GM19372 (cell line): ENCODE measurements at regions not wholly inside any gene's neighbourhood (a gene's known extent, or its start where the extent isn't known, plus 50 kb on each side); places are given as distances from the start of the nearest gene placed in this dataset.

Experiments used
- ATAC-seq: cut with Tn5 transposase; IDR thresholded peaks from one replicate; pipeline ENCODE4 v1.9.1; 2021; ENCODE audit warnings: mild to moderate bottlenecking, low read depth, moderate library complexity; ENCODE audit not compliant: unreplicated experiment

DNA sequence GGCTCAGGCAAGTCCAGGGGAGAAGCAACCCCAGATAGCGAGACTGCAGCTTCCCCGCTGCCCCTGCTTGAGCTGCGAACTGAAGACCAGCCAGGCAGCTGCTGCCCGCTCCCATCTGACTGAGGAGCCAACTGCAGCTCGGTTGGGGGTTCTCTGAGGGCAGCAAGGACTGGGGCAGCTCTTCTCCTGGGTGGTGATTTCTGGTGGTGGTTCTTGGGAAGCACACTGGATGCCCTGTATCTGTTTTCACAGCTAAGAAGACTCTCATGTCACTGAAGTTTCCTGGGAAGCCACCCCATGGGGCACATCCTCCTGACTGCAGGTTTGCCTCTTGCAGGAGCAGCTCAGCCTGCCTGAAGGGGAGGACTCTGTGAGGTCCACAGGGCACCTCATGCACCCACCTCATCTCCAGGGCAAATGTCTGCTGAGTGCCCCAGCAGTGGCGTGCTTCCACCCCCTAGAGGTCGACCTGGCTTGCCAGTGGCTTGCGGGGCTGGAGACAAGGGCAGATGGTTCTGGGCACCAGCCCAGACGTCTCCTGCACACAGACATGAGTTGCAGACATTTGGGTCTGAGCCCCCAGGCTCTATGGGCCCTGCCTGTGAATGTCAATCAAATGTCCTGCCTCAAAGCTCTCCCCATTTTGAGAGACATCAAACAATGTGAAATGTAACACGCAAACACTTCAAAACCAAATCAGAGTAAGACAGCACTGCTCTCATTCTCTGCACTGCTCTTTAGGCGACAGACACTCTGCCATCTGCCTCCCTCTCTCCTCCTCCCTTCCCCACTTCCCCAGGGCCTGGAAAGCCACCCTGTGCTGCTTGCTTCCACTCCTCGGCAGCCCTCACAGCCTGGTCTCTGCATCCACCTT lies 800.9 kb downstream of the BRD1 start:
- ATAC-seq = no peak

DNA sequence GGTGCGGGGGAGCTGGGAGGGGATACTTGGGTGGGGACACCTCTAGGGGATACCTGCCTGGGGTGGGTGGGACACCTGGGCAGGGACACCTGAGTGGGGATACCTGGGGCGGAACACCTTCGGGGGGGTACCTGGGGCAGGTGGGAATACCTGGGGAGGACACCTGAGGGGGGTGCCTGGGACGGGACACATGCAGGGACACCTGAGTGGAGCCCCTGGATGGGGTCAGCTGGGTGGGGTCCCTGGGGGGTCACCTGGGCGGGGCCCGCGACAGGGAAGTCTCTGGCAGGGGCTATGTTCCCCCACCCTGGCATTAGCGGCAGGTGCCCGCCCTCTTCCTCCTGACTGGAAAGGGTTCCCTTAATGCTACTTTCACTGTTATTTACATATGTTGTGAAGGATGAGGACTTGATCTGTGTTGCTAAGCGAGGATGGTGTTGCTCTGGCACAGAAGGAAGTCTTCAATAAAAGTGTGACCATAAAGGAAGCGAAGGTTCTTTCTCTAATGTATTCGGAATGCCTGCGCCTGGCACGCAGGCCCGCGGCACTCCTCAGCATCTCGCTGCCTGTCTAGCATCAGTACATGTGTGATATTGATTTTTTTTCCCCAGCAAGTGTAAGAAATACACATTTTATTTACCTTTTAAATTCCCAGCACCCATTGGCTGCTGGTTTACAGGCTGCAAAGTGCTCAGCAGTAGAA lies 801.7 kb downstream of the BRD1 start:
- ATAC-seq = no peak

DNA sequence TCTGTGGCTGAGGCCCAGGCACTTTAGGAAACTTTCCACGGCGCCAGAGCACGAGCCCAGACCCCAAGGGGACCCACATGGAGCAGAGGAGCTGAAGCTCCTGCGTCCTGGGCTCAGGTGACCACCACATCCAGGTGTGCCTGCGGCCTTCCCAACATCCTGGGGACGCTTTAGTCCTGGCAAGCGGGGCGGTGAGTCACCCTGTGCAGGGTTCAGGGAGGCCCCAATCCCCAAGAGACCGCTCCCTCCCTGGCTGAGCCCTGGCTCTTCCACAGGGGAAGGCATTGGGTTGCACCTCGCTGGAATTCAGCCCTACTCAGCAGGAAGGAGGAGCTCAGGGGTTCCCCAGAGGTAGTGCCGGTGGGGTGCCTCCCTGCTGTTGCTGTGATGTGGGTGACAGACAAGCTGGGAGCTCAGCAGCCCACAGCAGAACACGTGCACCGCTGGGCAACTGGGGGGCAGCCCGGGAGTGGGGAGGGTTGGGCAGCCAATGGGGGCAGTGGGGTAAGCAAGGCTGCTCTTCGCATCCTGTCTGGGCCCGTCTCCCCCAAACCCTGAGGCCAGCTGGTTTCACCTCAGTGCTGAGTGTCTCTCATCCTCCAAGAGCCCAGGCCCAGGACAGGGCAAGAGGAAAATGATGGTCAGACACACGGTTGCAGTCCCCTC lies 802.8 kb downstream of the BRD1 start:
- ATAC-seq = no peak

DNA sequence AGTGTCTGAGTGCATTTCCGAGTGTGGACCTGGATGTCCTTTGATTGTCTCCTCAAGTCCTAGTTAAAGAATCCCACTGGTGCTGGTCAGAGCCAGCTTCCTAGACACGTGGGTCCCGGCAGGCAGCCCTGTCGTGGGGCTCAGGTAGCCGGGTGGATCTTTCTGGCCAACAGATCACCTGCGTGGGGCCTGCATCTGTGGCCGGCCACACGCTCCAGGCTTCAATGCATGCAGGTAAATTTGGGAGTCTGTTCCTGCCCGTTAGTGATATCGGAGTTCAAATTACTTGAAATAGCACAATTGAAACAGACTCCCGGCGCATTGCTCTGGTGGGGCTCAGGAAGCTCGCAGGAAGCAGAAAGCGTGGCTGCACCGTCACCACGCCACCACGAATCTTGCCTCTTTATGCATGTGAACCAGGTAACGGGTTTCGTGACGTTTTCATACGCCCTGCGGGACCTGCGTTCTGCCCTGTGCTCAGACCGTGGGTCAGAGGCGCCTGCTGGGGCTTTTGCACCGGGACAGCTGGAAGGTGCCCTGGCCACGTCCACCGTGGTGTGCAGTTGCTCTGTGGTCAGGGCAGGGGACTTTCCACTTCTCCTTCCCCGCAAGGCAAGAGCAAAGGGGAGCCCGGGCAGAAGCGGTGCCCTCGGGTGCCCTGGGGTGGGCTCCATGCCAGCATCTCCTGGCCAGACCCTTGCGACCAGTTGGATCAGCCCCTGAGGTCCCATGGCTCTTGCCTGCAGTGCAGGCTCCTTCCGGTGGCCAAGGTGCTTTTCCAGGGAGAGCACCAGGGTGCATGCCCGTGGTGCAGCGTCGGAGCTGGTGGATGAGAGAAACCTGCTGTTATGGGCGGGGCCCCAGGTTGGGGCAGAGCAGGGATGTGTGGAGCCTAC lies 803.5 kb downstream of the BRD1 start:
- ATAC-seq = no peak

DNA sequence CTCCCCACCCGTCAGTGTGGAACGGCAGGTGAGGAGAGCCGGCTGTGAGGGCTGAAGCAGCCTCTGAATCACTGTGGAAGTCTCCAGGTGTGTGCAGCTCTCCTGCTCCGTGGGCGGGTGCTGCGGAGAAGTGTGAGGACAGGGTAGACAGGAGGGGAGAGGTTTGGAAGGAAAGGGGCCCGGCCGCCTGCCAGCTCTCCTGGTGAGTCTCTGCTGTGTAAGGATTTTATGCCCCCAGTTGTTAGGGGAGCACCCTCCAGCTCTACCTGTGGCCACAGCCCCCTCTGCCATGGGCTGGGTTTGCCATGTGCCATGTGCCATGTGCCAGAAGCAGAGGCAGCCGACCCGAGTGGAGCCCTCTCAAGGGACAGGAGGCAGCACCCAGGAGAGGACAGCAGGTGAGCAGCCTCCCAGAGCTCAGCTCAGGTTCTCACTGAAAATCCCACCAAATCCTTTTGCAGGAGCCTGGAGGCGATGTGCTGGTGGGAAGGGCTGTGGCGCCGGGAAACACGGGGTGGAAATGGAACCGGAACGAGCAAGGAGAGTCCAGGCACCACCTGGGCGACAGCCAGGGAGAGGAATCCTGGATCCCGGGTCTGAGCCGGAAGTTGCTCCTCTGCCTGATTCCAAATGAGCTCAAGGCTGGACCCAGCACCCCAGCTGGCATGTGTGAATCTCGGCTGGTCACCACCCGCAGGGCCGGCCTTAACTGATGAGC lies 804.4 kb downstream of the BRD1 start:
- no peak for ATAC-seq

DNA sequence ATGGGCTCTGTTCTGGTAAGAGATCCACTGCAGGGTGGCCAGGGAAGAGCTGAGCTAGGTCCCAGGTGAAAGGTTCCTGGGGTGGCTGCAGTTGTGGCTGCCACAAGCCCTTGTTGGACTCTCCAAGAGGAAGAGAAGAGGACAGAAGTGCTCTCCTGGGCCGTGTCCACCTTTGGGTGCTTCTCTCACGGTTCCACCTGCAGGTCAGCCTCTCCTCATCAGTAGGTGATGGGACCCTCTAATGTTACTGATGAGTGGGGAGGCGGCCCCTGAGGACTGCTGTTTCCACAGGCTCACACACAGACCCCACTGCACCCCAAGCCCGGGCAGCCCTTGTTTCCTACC lies 804.9 kb downstream of the BRD1 start:
- ATAC-seq = no peak

DNA sequence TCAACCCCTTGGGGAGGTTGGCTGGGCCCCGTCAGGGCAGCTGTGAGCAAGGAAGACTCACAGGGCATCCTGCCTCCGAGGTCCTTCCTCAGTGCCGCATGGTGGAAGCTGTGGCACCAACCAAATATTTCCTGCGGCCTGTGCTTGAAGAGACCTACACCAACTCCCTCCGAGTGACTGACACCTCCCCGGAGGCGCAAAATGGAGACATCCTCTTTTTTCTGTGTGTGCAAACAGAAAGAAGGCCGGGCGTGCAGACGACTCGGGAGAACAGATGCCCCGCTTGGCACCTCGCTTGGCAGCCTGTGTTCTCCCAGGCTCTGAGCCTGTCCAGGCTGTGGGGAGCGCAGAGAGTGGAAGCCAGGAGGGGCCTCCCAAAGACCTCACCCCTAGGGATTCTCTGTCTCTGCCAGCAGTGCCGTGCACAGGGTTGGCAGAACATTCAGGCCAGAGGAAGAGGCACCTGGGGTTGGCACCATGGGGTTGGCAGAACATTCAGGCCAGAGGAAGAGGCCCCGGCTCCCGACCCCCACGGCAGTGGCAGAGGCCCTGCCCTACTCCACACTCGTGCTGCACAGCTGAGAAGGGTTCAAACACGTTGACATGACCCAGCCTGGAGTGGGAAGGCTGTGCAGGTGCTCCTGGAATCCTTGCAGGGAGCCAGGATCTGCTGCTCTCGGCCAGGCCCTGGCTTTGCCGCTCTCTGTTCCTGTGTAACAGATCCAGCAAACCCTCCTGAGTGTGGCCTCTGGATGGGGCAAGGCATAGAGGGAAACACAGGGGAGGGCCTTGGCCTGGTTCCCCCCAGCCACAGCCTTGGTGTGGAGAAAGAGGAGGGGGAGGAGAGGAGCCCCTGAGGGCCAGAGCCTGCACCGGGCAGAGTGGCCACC lies 805.5 kb downstream of the BRD1 start:
- ATAC-seq = no peak

DNA sequence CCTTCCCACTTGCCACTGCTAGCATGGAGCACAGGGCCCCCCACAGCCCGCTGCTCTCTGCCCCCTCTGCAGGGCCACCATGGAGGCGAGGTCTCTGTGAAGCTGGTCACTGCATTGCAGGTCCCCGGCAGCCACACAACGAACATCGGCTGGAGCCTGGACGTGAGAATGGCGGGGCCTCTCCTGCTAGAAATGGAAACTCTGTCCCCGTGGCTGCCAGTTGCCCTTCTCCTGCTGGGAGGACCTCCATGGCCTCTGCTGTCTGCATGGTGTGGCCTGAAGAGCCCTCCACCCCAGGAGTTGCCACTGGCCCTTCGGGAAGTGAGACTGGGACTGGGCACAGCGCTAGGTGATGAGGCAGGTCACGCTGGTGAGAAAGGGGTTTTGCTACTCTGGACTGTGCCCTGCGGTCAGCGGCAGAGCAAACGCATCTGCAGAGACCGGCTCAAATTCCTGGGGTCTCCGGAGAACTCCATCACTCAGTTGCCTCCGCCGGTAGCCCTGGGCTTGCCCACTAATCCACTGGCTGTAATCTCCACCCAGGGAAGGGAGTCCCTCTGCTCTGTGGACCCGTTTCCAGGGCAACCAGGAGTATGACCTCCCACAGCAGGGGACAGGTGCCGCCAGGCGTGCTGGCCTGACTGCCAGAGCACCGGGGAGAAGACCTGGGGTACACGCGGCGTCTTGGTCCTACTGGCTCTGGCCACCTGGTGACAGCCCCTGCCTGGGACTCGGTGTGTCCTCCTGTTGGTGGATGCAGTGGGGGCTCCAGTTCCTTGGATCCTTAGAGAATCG lies 806.3 kb downstream of the BRD1 start:
- no peak for ATAC-seq

DNA sequence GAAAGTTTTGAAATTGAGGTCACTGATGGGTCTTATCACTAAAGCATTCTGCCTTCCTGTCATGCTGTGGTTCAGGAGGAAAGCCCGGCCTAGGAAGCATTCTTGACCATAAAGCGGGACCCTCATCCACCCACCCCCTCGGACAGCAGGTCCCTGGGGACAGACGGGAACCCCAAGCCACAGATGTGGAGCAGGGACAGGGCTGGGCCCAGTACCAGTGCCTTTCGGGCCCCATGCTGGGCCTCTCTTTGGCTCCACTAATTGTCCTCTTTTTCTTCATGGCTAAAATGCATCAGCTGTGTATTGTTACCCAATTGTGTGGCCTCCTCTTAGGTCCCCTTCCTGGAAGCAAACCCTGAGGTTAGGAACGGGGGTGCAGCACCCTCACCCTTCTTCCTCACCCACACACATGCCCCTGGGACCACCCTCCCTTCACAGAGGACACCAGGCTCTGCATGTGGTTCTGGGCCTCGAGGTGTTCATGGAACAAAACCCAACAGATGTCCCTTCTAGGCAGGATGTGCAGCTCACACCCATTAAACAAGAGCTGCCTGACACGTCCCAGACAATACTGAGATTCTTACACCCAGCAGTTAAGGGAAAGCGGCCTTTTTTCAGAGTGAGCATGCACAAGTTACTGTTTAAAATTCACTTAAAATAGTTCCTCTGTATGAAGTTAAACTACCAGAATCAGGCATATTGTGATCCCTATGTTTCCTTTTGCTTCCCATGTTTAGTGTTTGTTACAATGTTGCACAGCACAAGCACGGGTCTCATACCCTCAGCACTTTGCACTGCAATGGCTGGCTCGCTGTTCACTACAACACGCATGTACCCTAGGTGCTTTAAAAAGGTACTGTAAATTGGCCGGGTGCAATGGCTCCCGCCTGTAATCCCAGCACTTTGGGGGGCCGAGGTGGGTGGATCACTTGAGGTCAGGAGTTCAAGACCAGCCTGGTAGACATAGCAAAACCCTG lies 807.6 kb downstream of the BRD1 start:
- ATAC-seq = no peak

DNA sequence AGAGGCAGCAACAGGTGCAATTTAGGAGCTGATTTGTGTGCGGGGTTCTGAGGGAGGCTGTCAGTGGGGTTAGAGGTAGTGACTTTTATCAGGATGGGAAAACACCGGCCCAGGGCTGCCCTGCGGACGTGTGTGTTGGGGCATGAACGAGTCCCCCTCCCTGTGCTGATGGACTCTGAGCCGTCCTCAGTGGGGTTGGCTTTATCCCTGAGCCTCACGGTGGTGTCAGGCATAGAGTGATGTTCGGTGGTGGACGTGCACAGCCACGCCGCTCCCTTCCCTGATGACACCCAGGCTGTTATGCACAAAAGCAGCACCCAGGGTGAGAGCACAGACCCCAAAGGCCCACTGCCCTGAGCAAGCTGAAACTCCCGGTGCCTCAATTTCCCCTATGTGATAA lies 809.1 kb downstream of the BRD1 start:
- no peak for ATAC-seq

DNA sequence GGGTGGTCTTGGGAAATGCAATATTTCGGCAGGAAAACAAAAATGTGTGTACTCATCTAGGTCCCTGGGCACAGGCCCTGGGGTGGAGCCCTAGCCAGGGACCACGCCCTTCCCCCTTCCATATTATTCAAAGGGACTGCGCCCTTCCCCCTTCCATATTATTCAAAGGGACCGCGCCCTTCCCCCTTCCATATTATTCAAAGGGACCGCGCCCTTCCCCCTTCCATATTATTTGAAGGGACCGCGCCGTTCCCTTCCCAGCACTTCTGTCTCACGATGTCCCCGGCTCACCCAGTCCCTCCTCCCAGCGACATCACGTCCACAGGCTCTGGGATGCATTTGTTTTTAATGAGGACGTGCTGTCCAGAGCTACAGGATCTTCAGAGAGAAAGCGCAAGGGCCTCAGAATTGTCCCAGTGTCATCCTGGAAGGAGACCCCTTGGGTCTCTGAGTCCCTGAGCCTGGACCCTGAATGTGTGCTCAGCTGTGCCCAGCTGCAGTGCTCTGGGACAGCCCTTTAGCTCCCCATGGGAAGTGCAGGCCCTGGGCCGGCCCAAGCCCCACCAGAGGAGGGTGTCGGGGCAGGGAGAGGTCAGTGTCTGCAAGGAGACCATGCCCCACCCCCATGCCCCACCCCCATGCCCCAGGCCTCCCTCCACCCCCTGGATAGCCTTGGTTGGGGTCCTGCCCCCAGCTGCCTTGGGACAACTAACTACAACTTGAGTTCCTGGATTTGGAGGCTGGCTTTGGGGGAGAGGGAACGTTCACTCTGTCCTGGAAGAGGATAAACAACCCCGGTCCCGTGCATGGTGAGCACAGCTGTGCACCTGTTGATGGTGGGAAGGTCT lies 810.0 kb downstream of the BRD1 start:
- ATAC-seq = no peak

DNA sequence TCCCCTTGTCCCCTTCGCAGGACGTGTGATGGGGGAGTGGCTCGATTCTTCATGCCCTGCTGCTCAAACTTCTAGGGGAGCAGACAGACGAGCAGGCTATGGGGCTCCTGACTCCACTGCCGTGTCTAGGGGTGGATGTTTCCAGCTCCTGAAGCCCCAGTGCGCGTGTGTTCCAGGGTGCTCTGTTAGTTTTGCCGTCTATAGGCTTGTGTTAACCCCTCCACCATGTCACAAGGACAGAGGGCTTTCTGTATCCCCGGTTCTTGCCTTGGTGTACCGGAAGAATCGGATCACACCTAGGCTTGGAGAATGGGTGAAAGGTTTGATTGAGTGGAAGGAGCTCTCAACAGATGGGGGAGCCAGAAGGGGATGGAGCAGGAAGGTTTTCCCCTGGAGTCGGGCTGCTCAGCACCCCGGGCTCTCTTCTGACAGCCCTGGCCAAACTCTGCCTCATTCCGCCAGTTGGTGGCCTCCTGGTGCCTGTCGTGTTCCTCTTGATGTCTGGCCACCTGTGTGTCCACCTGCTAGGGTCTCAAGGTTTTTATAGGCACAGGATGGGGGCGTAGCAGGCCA lies 810.7 kb downstream of the BRD1 start:
- no peak for ATAC-seq

DNA sequence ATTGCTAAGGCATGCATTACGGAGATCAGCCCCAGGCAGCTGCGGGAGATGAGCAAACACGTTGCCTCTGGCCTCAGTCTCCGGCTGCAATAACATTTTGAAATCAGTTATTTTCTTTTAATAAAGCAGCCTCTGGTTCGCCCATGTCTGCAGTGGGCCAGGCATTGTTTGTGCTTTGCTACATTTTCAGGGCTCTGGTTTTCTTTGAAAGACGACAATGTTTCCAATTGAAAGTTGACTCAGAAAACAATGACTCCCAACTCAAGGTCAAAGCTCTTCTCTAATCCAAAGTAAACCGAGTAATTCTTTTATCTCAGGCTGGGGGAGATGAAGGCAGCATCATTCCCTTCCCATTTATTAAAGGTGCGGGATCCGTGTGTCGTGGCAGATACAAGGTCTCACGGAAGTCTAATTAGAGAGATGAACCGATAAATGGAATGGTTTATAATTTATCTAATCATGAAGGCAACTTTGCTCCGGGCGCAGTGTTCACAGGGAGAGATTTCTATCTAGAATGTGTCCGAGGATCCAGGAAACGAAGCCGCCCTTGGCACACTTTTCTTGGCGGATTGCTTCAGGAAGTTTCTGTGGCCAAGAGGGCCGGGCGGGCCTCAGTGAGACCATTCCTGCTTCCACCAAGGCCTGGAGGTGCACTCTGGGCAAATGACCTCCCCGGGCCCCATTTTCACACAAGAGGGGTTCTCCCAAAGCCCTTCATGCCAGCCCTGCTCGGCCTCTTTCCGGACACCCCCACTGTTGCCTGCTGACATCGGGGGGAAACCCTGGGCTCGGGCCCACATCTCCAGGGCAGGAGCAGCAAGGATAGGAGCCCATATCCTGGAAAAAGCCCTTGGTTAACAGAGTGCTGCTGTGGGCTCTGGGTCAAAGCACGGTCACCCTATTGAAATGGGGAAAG lies 811.4 kb downstream of the BRD1 start:
- no peak for ATAC-seq

DNA sequence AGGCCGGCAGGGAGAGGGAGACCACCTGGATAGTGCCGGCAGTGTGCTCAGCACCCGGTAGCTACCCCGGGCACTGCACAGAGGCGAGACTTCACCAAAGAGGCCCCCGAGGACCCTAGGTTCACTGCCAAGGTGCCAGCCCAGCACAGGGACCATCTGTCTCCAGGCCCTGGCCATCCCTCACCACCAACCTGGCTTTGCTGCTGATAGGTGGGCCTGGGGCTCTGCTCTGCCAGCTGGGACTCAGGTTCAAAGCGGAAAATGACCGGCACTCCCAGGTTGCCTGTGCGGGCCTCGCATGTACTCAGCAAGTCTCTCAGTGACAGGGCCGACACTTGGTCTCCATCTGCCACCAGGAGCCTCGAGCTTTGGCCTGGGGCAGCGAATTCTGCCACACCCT lies 812.2 kb downstream of the BRD1 start:
- ATAC-seq = no peak
